GM18867 (cell line): ENCODE measurements at regions not wholly inside any gene's neighbourhood (a gene's known extent, or its start where the extent isn't known, plus 50 kb on each side); places are given as distances from the start of the nearest gene placed in this dataset.

Source experiments
- ATAC-seq: cut with Tn5 transposase; IDR thresholded peaks from one replicate; pipeline ENCODE4 v1.9.1; 2021; ENCODE audit warnings: mild to moderate bottlenecking, moderate library complexity; ENCODE audit not compliant: unreplicated experiment

- ATAC-seq = no peak
Observed at GRCh38 chr6:151753581-151753980, 53.9 kb upstream of the ESR1 start.

GRCh38 chr6:151757506-151757955, 50.0 kb upstream of the ESR1 start:
- ATAC-seq = peak; percentile 98
